NCI-H2171 treated with DMSO at 0.1 percent for 48 hours (cell line): ENCODE measurements at regions not wholly inside any gene's neighbourhood (a gene's known extent, or its start where the extent isn't known, plus 50 kb on each side); places are given as distances from the start of the nearest gene placed in this dataset.

Source experiments
- DNase-seq: peaks from one replicate; lab custom pipeline; 2025; lab: John Stamatoyannopoulos, UW

DNA sequence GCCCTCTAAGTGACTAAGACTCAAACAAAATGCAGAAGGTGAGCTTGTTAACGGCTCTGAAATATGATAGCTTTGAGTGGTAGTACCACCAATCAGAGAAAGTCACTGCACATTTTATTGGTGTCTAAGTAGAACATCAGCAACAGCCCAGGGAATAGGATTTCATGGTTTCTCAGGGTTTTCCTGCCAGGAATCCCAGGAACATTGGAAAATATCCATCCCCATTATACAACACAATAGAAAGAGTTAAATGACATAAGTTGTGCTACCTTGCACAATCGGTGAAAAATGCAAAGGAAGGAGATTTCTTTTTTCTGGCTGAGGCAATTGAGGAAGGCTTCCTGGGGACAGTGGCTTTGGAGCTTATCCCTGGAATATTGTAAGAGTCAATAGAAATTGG, 283.1 kb downstream of the HLX start:
- DNase-seq: no peak

DNA sequence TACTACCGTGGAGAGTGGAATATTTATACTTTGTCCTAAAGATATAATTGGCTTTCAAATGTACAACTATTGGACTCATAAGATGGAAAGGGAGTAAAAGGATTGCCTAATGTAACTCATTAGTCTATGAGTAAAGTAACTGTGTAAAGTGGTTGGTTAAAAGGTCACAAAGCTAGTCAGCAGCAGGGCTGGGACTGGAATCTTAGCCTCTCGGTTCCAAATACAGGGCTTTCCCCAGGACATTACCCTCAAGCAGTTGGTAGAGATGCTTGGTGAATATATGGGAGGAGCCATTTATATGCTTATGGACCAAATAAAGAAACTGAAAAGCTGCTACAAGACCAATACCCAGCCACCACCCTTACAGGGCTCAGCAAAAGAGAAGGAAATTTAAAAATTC, 283.7 kb downstream of the HLX start:
- DNase-seq: no peak

DNA sequence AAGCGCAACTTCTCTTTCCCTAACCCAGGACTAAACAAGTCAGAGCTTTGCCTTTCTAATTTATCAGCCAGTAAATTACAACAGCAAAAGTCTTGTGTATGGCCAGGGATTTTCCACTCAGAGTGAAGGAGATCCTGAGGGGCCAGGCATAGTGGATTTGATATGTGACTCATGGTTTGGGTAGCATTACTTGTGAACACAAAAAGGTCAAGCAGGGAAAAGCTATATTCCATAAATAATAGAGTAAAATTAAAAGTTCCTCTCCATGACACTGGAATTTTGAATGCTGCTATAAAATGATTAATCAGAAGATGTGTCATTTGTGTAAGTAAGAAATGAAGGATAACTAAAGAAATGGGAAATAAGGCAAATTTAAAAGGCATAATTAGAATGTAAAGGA, 284.8 kb downstream of the HLX start:
- DNase-seq: no peak

DNA sequence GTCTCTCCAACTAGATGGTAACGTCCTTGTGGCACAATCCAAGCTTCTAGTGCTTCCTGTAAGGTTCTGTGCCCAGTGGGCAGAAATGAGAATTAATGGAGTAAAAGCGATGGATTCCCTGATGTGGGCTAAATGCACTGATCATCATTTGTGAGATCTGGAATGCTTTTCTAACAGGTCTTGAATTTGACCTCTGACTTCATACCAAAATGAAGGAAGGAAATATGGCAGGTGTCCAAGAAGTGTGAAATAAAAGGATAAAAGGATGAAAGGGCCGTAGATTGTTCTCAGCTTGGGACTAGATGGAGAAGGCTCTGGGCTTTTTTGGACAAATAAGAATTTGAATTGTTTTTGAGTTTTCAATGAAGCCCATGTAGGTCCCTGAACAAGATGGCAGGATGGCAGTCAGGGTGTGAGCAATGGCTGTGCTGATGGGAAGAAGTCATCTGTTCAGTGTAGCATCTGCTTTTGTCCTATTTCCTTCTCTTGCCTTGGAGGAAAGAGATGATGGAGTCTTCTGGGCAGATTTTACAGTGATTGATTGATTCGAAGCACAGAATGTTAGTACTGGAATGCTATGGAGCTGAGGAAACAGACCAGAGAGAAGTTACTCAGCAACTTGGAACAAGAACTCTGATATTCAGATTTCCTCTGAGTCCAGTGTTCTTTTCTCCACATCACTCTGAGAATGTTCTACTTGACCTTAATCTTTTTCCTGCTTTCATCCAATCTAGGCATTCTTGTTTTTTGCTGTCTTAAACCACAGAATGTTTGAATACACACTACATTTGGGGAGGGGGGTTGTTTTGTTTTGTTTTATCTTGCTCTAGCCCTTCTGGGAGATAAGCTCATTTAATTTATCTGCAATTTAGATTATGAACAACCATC, 286.0 kb downstream of the HLX start:
- no peak for DNase-seq

DNA sequence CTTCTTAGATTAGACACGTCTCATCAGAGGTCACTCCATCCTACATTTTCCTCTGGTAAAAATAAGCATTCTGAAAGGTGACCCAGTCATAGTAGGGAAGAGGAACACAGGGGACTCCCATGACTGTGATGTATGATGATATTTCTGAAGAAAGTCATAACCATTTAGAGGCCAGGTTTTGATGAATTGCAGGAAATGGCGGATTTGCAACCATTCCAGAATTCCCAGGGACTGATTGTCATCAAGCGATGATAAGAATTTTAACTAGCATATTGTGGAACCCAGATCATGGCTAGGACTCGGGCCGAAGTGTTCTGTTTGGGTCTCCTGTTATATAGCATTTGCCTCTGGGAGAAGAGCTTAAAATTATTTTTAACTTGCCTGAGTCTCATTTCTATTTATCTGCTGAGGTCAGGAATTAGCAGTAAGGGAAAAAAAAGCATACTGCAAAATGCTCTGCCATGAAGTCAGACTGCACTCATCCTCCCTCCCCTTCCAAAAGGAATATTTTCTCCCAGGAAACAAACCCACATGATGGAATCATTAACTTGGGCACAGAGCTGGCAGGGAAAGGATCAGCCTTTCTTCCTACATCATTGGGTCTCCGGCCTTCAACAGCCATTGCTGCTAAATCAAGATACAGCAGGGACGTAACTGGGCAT, 286.7 kb downstream of the HLX start:
- no peak for DNase-seq

GRCh38 chr1:221166559-221167318, 287.5 kb downstream of the HLX start:
- no peak for DNase-seq

DNA sequence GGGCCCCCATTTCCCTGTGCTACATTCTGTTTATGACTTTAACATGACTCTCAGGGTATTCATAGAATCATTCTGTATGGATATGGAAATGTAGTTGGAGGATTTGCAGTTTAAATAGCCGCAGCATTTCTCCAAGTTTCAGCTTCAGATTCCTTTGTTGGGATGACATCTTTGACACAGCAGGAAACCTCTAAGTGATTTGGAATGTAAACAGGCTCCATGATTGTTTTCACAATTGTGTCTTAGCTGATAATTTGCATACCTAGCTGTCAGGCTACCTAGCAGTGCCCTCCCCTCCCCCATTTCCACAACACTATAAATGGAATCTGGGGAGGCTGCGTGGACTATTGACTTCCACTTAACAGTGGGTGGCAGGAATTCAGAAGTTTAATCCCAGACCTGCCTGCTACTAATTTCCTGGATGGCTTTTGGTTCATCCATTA, 290.2 kb downstream of the HLX start:
- no peak for DNase-seq

GRCh38 chr1:221170171-221170570, 290.9 kb downstream of the HLX start:
- DNase-seq: no peak

GRCh38 chr1:221171768-221172167, 292.5 kb downstream of the HLX start:
- no peak for DNase-seq

- DNase-seq: no peak
These were observed 293.6 kb downstream of the HLX start for GRCh38 chr1:221172841-221173240.

DNA sequence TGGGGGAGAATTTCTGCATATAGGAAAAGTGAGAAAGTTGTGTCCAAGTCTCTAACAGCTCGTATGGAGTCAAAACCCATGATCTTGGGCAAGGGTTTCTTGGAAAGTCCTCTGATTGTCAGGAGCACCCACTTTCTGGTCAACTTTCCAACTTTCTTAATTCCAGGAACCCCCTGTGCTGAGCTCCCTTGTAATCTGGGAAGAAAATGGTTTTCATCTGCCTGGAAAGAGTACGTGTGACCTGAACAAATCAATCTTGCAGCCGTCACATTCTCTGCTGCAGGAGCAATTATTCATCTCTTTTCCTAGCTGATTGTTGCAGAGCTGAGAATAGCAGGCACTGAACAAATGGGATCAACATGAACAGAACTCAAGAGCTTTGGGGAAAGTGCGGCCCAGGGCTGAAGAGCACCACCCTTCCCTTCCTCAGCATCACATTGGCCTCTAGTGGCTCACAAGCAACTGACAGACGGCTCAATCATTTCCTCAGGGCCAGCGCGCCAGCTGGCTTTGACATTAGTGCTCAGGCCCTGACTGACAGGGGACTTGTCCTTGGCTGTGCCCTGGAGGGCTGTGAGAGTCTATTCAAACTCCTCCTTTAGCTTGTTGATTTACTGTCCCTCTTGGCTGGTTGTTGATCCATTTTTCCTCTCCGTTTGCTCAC, 295.2 kb downstream of the HLX start:
- DNase-seq: no peak

- no peak for DNase-seq
These were observed 296.0 kb downstream of the HLX start for GRCh38 chr1:221175249-221175648.

GRCh38 chr1:221180704-221181368, 301.6 kb downstream of the HLX start:
- DNase-seq: no peak

DNA sequence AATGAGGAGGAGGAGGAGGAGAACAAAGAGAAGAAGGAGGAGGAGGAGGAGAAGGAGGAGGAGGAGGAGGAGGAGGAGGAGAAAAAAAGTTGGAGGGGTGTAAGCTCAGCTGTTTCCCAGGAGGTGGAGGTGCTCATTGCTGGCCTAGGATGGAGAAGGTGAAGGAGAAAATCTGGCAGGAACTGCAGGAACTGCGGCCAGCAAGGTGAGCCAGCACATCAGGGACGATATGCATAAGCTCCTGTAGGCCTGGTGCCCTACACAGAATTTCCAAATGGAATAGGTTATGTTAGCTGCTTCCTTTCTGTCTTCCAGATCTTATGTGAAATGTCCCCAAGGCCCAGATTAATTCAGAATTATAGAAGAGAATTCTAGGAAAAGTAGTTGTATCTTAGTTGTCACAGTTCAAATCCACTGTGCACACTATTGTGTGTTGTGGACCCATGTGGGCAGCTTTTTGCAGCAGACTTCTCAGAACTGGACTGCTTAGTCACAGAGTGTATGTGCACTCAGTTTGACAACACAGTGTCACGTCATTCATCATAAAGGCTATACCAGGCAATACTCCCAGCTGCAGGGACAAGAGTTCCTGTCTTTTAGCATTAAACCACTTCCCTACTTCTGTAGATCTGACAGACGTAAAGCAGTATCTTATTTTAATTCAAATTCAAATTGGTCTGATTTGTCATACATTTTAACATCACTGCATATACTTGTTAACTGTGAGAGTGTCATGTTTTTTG, 303.7 kb downstream of the HLX start:
- DNase-seq: no peak

DNA sequence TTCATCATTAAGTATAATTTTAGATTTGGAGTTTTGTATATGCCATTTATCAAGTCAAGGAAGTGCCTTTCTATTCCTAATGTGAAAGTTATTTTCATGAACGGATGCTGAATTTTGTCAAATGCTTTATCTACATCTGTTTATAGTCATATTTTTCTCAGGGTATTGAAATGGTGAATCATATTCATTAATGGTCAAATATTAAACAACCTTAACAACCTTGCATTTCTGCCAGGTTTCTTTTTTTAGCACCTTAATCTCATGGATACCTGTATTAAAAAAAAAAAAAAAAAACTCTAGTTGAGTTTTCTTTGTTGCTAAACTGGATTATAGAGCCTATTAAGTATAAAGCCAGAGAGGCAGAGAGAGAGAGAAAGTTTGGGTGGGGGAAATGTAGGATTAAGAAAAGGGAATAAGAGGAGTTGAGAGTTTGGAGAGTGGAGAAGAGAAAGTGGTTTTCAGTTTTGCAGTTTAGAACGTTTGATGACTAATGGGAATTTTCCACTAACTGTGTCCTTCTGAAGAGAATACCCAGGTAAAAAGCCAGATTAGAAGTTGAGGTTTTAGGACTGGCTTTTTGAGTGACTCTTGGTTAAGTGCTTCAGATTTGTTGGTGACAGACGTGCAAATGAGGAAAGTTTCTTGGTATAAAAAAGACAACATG, 305.0 kb downstream of the HLX start:
- DNase-seq: no peak

DNA sequence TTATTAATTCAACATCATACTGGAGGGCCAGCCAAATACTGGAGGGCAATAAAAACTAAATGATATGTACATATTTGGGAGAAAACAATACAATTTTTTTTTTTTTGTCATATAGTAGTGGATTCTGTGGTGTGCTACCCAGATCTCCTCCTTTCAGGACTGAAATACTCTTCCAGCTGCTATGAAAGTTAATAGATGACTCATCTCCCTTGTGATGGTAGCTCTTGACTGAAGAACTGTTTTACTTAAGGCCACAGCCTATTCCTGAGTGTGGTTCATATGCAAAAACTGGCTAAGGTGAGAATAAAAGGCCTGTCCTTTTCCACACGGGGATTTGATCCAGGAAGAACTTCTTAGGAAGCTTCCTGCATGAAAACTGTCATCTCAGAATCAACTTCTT, 307.9 kb downstream of the HLX start:
- no peak for DNase-seq

DNA sequence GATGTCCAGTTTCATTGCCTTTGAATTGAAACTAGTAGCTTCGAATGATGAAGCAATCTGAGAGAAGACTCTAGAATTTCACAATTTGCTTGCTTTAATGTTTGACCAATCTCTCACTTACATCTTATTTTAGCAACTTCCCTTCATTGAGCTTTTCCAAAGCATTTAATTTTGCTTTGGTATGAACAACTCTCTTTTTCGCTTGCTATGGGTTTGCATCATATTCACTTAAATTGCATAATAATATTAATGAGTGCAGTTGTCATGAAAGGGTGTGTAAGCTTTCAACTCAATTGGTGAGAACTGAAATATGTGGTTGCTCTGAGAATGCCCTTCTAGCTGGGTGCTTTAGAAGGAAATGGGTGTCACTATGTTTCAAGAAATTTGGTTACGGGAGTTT, 309.2 kb downstream of the HLX start:
- no peak for DNase-seq

GRCh38 chr1:221190249-221190648, 311.0 kb downstream of the HLX start:
- no peak for DNase-seq

DNA sequence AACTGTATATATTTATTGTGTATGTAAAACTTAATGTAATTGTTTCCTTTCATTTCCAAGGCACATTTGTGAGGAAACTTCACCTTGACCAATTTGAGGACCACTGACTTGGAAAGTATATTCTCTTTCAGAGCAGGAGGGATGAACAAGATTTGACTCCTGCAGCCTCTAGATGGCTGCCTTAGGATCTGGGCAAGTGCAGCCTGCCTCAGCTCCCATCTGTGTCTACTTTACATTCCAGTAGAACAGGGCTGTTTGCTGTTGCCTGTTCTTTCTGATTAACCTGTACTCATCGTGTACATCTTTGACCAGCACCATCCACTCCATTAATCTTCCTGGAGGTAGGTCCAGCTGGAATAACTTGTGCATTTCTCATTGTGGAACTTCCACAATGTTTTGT, 312.8 kb downstream of the HLX start:
- no peak for DNase-seq

- no peak for DNase-seq
These were observed 321.2 kb downstream of the HLX start for GRCh38 chr1:221200464-221200863.
